Left colon (tissue), 2 donors: ENCODE measurements at regions not wholly inside any gene's neighbourhood (a gene's known extent, or its start where the extent isn't known, plus 50 kb on each side); places are given as distances from the start of the nearest gene placed in this dataset.
"Not testable (repeated sequence)": the region's sequence is repeated elsewhere in the genome, so short reads cannot be mapped to it uniquely, and the experiment has no call there.

ENCODE experiments used
- ATAC-seq: fragments of 200-7000 bp; cut with Tn5 transposase; one replicate; pipeline ENCODE4 v1.9.1; 2020; ENCODE audit warnings: mild to moderate bottlenecking, moderate library complexity
- DNase-seq, 2 donors: peaks; one replicate each; pipeline ENCODE4 v3.0.0-alpha.2; 2020
- intact Hi-C, 2 donors: fragments of 100-400 bp; cut with DNase I in 1 of 2; cut with micrococcal nuclease in 1 of 2; formaldehyde crosslinking; loops; one replicate each; pipeline versions ENCODE4 v1.11.2 to v1.14.0; 2022; cut with DNase I, micrococcal nuclease
- donor health status: DM: no; HTN: no; CAD: no.
- donor health status: DM: yes; HTN: yes; CAD: no.

GRCh38 chr6:166718516-166718915 lies 91.5 kb upstream of the RPS6KA2 start:
- intact Hi-C loops: no loop called here
- no peak for DNase-seq
- ATAC-seq: no peak

DNA sequence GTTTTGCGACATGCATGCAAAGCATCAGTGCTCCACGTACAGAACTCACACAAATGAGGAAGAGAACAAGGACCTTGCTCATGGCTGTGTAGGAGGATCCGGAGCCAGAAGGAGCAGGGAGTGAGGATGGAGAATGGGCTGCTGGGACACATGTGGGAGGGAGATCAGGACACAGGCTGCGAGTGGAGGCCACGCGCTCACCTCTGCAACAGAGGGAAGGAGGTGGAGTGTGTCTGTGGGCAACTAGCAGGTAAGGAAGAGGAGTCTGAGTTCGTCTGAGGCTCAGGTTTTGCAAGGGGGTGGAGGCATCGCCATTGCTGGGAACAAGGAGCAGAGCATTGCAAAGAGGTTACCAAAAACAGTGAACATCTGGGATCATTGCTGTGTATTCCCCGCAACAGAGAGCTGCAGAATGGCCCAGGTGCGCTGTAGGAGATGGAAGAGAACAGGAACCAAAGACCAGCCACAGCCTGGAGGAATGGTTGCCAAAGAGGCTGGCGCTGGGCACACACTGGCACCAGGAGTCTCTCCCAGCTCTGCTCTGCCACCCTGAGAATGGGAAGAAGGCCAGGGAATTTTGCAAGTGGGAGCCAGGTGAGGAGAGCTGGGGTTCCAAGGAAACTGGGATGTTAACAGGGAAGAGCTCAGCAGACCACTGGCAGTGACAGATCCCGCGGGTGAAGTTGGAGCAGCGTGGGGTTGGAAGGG lies 90.0 kb upstream of the RPS6KA2 start:
- no peak for DNase-seq
- no peak for ATAC-seq
- intact Hi-C loops: no loop called here

- DNase-seq (no peak), ATAC-seq (no peak)
- intact Hi-C loops: no loop called here
Measured at GRCh38 chr6:166715992-166716391, 88.9 kb upstream of the RPS6KA2 start.

DNA sequence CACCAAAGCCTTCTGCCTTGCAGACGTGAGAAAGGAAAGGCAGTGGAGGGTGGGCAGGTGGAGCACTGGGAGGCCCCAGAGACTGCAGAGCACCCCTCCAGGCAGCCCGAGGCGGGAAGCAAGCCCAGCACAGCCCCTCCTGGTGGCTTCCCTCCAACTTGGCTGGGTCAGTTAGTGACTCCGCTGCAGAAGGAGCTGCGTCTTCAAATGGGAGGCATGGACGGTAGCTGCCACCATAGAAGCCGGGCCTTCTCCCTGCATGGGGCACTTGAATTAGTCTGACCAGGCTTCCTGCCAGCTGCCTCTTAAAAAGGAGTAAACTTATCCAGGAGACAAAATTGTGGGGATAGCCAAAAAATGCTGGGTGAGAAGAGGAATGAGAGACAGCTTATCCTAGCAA lies 88.0 kb upstream of the RPS6KA2 start:
- no peak for ATAC-seq
- no peak for DNase-seq
- intact Hi-C loops: no loop called here

DNA sequence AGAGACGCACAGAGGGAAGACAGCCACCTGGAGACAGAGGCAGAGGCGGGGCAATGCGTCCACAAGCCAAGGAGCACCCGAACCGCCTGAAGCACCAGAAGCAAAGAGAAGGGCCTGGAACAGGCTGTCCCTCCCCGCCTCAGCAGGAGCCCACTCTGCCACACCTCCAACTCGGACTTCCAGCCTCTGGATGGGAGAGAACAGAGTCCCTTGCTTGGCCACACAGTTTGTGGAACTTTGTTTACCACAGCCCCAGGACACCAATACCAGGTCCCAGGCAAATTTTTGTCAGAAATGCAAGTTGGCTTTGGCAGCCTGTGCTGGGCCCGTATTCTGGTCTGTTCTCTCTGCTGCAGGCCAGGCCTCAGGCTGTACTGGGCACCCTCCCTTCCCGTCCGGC lies 87.5 kb upstream of the RPS6KA2 start:
- intact Hi-C loops: no loop called here
- ATAC-seq (no peak), DNase-seq (no peak)

GRCh38 chr6:166714187-166714510 lies 87.1 kb upstream of the RPS6KA2 start:
- intact Hi-C loops: no loop called here
- DNase-seq (no peak), ATAC-seq (no peak)

DNA sequence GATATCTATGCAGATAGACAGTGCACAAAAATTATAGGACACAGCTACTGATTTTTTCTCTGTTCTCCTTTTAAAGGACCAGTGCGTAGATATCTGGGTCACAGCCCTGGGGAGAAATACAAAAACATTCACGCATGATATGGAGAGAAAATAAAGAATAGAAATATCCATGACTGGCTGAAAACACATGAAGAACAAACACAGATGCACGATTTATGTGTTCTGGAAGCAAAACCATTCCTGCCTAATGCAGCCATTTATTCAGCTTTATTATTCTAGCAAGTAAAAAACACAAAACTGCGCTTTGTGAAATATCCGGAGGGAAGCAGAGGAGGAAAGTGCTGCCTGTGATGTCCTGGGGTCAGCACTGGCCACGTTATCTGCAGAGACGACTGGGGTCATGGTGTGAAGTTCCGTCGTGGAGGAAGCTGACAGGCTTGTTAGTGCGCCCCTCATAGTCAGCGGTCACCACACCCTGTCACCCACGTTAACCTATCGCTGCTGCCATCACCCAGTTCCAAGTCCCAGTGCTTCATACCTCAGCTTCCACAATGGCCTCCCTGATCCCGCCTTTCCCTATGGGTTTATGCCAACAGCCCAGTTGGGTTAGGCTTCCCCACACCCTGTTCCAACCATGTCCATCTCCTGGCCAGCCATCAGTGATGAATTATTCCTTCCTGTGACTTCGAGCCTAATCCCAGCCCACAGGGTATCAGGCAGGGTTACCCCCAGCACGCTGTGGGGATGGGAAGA lies 86.6 kb upstream of the RPS6KA2 start:
- intact Hi-C loops: no loop called here
- DNase-seq: no peak
- no peak for ATAC-seq

GRCh38 chr6:166712286-166713228 lies 85.5 kb upstream of the RPS6KA2 start:
- intact Hi-C loops: no loop called here
- DNase-seq: no peak
- no peak for ATAC-seq

DNA sequence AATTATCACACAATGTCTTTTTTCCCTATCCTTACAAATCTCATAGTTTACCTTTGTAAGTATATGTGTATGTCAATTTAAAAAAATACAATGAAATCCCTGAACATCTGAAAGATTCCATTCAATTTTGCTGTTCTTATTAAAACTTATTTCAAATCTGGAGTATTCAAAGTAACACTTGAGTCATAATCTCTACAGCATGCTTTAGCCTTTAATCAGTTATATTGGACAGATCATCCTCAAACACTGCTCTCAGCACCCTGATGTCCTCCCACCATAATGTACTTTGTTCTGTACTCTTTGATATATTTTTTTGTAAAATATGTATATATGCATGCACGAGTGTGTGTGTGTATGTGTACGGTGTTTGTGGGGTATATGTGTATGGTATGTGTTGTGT lies 83.0 kb upstream of the RPS6KA2 start:
- intact Hi-C loops: no loop called here
- no peak for DNase-seq
- no peak for ATAC-seq

DNA sequence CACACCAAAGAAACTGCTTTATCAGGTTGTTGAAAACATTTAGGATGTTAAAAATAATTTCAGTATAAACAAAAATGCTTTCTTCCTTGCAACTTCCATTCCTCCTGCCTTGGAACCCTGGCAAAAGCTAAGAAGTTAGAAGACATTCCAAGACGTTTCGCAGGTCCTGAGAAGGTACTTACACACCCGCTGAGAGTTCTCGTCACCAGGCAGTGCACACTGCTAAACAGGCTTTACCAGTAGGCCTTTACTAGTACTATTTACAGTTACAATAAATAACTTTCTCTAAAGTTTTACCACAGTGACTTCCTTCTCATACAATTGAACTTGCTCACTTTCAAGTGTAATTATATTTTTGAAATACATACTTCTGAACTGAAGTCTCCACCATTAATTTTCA lies 81.4 kb upstream of the RPS6KA2 start:
- ATAC-seq: no peak
- intact Hi-C loops: no loop called here
- no peak for DNase-seq

DNA sequence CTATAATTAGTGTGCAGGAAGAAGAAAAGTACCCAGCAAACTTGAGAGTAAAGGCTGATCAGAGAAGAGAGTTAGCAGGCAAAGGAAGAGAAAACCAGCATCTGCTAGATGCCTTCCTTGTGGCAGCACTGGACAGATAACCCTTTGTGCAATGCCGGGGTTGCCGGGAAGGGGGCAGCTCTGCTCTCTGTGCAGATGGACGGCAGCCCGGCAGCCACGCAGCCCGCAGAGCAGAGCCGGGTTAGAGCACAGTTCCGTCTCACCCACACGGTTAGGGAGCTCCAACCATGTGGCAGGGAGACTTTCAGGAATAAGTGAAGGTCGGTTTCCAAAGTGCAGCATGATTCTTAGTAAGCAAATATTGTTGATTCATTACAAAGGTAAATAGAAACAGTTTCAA lies 80.0 kb upstream of the RPS6KA2 start:
- peak in 1 of 2 donors; percentile 54 for DNase-seq
- peak; percentile 85 for ATAC-seq
- intact Hi-C loops: no loop called here

GRCh38 chr6:166705069-166705468 lies 78.0 kb upstream of the RPS6KA2 start:
- ATAC-seq (no peak), DNase-seq (no peak)
- intact Hi-C loops: no loop called here

- ATAC-seq: no peak
- no peak for DNase-seq
- intact Hi-C loops: no loop called here
Measured at GRCh38 chr6:166704171-166704570, 77.1 kb upstream of the RPS6KA2 start.

DNA sequence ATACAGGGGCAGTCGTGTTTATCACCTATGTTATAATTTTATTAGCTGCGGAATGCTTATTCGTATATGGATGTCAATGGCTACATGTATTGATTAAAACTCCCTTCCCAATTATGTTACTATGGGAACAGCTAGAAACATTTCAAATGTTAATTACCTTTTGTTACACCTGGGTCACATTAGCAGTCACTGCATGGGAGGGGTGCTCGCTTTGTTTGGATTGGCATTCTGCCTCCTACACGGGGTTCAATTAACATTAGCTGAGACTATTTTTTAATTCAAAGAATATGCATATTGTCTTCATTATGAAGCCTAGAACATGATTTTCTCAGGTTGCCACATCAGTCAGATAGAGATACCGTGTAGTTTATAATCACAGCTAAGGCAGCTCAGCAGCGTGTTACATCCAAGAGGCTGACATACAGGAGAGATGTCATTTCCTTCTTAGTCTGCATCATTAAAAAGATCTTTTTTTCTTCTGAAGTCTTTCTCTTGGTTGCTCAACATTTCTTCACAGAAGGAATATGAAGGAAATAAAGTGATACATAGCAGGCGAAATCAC lies 76.2 kb upstream of the RPS6KA2 start:
- intact Hi-C loops: no loop called here
- DNase-seq: no peak
- ATAC-seq: no peak

- ATAC-seq, intact Hi-C loops, DNase-seq: not testable (repeated sequence)
Measured at GRCh38 chr6:166701424-166701823, 74.4 kb upstream of the RPS6KA2 start.

DNA sequence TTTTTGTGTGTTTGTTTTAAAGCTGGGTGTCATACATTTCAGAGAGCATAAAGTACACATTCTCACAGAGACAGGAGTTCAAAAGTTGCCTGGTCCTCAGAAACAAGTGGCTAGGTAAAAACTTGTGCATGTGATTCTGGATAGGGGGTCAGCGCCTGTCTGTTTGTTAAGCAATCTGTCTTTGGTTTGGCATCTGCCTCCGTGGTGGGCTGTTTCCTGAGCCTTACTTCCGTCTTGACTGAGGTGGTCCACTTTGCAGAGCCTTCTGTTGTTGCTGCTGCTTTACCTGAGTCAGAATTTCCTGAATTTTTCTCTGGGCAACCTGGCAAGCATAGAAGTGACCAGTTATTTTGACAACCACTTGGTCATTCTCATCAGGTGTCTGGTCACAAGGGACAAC lies 73.8 kb upstream of the RPS6KA2 start:
- intact Hi-C loops, ATAC-seq, DNase-seq: not testable (repeated sequence)

GRCh38 chr6:166697113-166697512 lies 70.1 kb upstream of the RPS6KA2 start:
- ATAC-seq: no peak

DNA sequence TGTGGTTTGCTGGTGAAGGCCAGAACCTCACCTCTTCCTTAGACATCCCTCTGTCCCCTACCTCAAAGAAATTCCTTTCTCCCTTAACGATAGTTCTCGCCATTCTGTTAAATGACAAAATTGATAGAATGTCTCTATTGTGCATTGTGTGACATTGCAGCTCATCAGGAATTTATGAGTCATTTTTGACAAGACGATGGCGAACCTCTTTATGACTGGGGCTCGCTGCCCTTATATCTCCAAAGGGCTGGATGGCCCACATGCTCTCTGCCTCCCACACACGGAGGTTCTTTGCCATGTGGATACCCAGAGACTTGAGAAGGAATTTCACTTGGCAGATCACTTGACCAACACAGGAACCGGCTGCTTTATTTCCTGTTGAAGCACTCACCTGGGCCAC lies 66.8 kb upstream of the RPS6KA2 start:
- no peak for DNase-seq
- ATAC-seq: no peak
- intact Hi-C loops: no loop called here

More at GRCh38 chr6:166697113-166697512, 70.1 kb upstream of the RPS6KA2 start:
- DNase-seq: no peak
- intact Hi-C loops: no loop called here

GRCh38 chr6:166692723-166693302 lies 65.8 kb upstream of the RPS6KA2 start:
- DNase-seq: no peak
- no peak for ATAC-seq
- intact Hi-C loops: no loop called here
